ENCODE measurements at regions not wholly inside any gene's neighbourhood (a gene's known extent, or its start where the extent isn't known, plus 50 kb on each side); places are given as distances from the start of the nearest gene placed in this dataset.
"Not testable (repeated sequence)": the region's sequence is repeated elsewhere in the genome, so short reads cannot be mapped to it uniquely, and the experiment has no call there.

DNA sequence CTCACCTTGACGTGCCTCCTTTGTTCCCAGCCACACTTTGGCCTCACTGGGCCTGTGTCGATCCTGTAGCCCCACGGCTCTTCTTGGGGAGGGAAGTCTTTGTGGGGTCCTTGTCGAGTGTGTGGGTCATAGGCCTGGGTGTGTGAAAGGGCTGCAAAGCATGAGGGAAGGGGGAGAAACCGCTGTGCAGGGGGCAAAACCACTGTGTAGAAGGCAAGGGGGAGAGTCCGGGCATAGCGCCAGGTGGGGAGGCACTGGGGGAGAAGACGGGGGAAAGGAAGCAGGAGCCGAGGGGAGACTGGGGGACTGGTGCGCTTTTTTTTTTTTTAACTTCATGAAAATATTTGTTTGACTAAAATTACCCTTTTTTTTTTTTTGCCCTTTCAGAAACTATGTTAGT is 65.1 kb upstream of the RASD2 start:
- DNase-seq: no peak

DNA sequence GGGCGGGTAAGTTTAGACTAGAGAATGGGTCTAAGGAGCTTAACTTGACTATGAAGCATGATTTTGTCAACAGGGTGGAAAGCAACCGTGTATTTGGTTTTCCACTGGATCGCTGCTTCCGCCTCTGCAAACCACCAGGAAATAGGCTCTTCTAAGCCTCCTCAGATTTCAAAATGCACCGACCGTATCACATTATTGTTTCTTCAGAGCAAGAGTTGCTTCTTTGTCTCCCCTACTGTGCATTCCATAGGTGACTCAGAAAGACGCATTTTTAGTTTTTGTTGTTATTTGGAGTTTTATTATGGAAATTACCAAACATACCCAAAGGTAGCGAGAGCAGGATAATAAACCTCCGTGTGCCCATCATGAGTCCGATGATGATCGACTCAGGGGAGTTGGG is 64.3 kb upstream of the RASD2 start:
- no peak for DNase-seq

- peak; percentile 54 for DNase-seq
Measured at GRCh38 chr22:35477911-35478582, 62.6 kb upstream of the RASD2 start.

- DNase-seq: no peak
Measured at GRCh38 chr22:35478633-35479107, 62.0 kb upstream of the RASD2 start.

DNA sequence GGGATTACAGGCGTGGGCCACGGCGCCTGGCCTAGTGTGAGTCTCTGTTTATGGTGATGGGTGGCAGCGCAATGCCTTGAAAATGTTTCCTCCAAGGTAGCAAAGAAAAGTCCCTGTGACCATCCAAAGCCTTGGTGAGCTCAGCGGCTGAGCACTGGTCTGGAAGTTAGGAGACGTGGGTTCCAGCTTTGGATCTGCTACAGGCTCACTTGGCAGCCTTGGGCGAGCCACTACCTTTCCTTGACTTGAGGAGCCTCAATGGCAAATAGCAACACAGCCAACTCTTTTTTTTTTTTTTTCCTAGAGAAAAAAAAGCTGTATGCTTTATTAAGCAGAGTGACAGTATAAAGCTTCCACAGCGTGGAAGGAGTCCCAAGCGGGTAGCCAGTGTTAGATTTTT is 61.3 kb upstream of the RASD2 start:
- no peak for DNase-seq

GRCh38 chr22:35479985-35480550 is 60.6 kb upstream of the RASD2 start:
- no peak for DNase-seq

- no peak for DNase-seq
Measured at GRCh38 chr22:35480627-35481550, 59.7 kb upstream of the RASD2 start.

DNA sequence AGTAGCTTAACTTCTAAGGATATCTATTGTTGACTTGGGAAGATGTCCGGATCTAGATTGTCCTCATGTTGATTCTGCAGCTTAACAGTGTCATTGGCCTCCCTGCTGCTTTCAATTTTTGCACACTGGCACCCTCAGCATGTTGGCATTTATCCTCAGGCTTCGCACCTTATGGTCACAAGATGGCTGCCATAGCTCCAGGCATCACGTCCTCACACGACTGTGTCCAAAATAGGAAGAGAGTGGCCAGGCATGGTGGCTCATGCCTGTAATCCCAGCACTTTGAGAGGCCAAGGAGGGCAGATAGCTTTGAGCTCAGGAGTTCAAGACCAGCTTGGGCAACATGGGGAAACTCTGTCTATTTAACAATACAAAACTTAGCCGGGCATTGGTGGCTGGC is 58.3 kb upstream of the RASD2 start:
- DNase-seq: no peak

DNA sequence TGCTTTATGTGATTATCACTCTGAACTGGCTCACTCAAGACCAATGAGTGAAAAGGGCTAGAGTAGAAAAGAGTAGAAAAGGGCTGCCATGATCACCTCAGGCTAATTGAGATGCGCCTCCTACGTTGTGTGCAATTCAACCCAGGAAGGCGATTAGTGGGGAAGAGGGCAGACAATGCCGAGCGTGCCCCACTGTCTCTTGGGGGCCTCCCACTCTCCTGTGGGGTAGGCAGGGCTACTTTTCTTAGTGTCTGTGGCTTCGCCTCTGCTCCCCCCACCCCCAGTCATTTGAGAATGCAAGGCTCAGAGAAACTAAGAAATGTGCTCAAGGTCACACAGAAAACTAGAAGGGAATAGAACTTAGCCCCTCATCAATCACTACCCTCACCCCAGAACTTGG is 57.7 kb upstream of the RASD2 start:
- no peak for DNase-seq

DNA sequence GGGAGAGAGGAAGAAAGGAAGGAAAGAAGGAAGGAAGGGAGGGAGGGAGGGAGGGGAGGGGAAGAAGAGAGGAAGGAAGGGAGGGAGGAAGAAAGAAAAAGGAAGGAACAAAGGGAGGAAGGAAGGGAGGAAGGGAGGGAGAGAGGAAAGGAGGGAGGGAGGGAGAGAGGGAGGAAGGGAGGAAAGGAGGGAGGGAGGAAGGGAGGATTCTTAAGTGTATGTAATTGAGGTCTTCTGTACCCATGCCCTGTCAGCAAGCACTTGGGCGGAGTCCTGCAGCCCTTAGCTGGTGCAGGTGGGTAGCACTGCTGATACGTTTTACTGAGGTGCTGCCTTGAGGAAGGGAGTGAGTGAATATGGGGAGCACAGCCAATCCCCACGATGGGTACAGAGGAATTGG is 56.9 kb upstream of the RASD2 start:
- no peak for DNase-seq

DNA sequence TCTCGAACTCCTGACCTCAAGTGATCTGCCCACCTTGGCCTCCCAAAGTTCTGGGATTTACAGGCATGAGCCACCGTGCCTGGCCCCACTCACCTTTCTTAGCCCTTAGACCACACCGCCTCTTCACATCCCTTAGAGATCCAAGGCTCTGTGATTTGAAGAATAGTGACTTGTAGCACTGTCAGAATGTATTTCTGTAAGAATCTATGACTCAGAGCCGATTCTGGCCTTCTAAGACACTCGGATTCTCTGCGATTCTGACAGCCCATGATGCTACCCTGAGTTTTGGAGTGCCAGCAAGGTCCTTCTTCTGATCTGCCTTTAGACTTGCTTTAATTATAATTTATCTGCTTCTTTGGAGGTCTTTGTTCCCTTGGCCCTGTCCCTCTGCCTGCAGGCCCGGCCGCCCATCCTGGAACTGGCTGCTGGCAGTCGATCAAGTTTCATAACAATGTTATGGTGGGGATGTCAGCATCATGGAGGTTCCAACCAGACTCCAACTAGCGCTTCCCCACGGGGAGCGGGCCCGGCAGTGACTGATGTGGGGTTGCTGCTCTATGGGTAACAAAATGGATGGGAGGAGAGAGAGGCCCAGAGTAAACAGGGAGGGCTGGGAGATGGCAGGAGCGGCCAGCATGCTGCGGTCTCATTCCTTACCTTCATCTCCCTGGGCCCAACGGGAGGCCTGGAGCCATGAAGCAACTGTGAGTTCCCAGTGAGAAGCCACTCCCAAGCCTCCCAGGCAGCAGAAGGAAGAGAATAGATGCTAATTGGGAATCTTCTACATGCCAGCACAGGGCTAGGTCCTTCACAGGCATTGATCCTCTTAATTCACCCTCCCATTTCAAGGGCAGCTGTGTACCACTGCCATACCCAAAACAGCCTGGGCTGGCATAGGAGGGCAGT is 55.7 kb upstream of the RASD2 start:
- DNase-seq: no peak

DNA sequence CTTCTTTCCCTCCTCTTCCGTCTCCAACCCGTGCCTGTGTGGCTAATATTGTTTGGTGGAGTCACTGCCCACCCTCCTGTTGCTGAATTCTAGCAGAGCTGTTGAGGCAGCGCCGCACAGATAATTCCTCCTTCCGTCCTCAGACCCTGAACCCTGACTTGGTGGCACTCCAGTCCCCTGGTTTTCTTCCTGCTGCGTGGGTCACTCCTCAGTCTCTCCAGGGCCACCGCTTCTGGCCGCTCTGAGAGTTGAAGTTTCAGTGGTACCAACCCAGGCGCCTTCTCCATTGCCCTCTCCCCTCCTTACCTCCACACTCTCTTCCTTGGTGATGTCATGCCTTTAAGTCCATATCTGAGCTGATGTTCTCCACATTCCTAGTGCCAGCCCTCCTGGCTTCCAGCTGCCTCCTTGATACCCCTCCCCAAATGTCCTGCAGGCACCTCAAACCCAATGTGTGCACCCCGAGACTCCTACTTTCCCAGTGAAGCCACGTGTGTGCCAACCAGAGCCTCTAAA is 54.5 kb upstream of the RASD2 start:
- no peak for DNase-seq

GRCh38 chr22:35487623-35488022 is 53.0 kb upstream of the RASD2 start:
- not testable (repeated sequence) for DNase-seq

DNA sequence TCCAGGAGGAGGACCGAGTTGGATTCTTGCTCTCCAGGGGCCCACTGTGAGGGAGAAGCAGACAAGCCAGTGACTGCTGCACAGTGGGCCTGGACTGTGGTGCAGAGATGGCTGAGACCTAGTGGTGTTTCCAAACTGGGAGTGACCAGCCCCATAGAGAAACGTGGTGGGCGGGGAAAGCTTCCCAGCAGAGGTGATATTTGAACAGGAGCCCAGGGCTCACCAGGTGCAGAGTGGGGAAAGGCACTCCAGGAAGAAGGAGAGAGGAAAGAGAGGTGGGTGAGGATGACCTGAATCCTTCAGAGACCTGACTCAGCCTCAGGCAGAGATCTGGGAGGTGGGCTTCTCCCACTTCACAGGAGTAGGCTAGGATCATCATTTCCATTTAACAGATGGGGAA is 52.1 kb upstream of the RASD2 start:
- DNase-seq: no peak

DNA sequence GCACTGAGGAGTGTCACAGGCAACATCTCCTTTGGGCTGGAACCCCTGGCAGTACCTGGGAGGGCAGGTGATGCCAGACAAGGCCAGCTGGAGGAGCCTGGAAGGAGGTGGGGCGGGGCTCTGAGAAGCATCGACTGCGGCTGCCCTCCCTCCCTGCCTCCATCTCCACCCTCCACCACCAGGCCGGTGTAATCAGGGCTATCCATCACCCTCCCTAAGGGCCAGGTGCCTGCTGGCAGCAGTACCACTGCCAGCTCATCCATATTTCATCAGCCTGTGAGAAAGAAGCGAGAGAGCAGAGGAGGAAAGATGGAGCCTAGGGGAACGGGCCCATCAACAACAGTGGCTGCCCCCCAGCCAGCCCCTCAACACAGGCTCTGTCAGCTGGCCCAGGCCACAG is 51.4 kb upstream of the RASD2 start:
- no peak for DNase-seq

Data from RPMI8226 (cell line).